GM23338 (cell line): ENCODE measurements at regions not wholly inside any gene's neighbourhood (a gene's known extent, or its start where the extent isn't known, plus 50 kb on each side); places are given as distances from the start of the nearest gene placed in this dataset.

Source experiments
- ATAC-seq: fragments of 200-7000 bp; cut with Tn5 transposase; 3 replicates; pipeline ENCODE4 v1.9.1; 2020
- DNase-seq: peaks from one replicate; pipeline ENCODE4 v3.0.0-alpha.2; 2015; ENCODE audit warnings: low spot score
- H2AFZ ChIP-seq: fragments of 200-600 bp; sonication (generic); 2 replicates; pipeline ENCODE4 v1.8.0; 2016; ENCODE audit warnings: antibody characterized with exemption, mild to moderate bottlenecking, moderate library complexity
- H3F3A ChIP-seq: fragments of 200-600 bp; sonication (generic); replicated peaks from 2 replicates; pipeline ENCODE4 v1.8.0; 2017; ENCODE audit warnings: antibody characterized with exemption, mixed run types, low read depth
- H3K27ac ChIP-seq: fragments of 200-600 bp; sonication (generic); 2 replicates; pipeline ENCODE4 v1.6.1; 2016; ENCODE audit warnings: low read depth
- H3K27me3 ChIP-seq: fragments of 200-600 bp; sonication (generic); 2 replicates; pipeline ENCODE4 v1.8.0; 2016; ENCODE audit warnings: mild to moderate bottlenecking, mixed run types, moderate library complexity; ENCODE audit not compliant: insufficient read depth
- H3K36me3 ChIP-seq: fragments of 200-600 bp; sonication (generic); 2 replicates; pipeline ENCODE4 v1.8.0; 2016; ENCODE audit warnings: mild to moderate bottlenecking; ENCODE audit not compliant: insufficient read depth
- H3K4me1 ChIP-seq: fragments of 200-600 bp; sonication (generic); 2 replicates; pipeline ENCODE4 v1.8.0; 2016; ENCODE audit warnings: mild to moderate bottlenecking, moderate library complexity; ENCODE audit not compliant: insufficient read depth
- H3K4me2 ChIP-seq: fragments of 200-600 bp; sonication (generic); 2 replicates; pipeline ENCODE4 v1.7.1; 2017; ENCODE audit warnings: mixed run types
- H3K4me3 ChIP-seq: fragments of 200-600 bp; sonication (generic); 2 replicates; pipeline ENCODE4 v1.6.1; 2016; ENCODE audit warnings: mixed run types
- H3K79me2 ChIP-seq: fragments of 200-600 bp; sonication (generic); replicated peaks from 2 replicates; pipeline ENCODE4 v1.8.0; 2017; ENCODE audit warnings: mild to moderate bottlenecking; ENCODE audit not compliant: insufficient read depth
- H3K9me2 ChIP-seq: fragments of 200-600 bp; sonication (generic); 2 replicates; pipeline ENCODE4 v1.8.0; 2017; ENCODE audit not compliant: insufficient read depth
- H4K20me1 ChIP-seq: fragments of 200-600 bp; sonication (generic); replicated peaks from 2 replicates; pipeline ENCODE4 v1.8.0; 2017; ENCODE audit warnings: mild to moderate bottlenecking; ENCODE audit not compliant: insufficient read depth
- H3K27ac Mint-ChIP-seq: 2 replicates; pipeline ENCODE4 v1.8.0; 2020; ENCODE audit warnings: inconsistent platforms, mild to moderate bottlenecking, moderate library complexity, mixed read lengths
- H3K27me3 Mint-ChIP-seq: 3 replicates; pipeline ENCODE4 v1.8.0; 2022; ENCODE audit warnings: low read depth, mild to moderate bottlenecking, moderate library complexity, mixed read lengths, inconsistent platforms; ENCODE audit not compliant: insufficient read depth, poor library complexity
- H3K36me3 Mint-ChIP-seq: 3 replicates; pipeline ENCODE4 v1.8.0; 2021; ENCODE audit warnings: low read depth, mild to moderate bottlenecking, inconsistent platforms, moderate library complexity, mixed read lengths
- H3K4me1 Mint-ChIP-seq: 3 replicates; pipeline ENCODE4 v1.8.0; 2020; ENCODE audit warnings: mild to moderate bottlenecking, inconsistent platforms, mixed read lengths
- H3K4me3 Mint-ChIP-seq: 3 replicates; pipeline ENCODE4 v1.8.0; 2021; ENCODE audit warnings: moderate library complexity, mild to moderate bottlenecking, inconsistent platforms, mixed read lengths
- H3K9me3 Mint-ChIP-seq: 3 replicates; pipeline ENCODE4 v1.8.0; 2020; ENCODE audit warnings: moderate library complexity, mild to moderate bottlenecking, inconsistent platforms, mixed read lengths
- CTCF ChIP-seq, 2 experiments: fragments of 200-600 bp in 1 of 2; sonication (generic) in 1 of 2; conservative IDR thresholded peaks; 2 replicates each; pipeline versions ENCODE4 v1.5.1 to v1.6.1; 2016 to 2017; ENCODE audit warnings: antibody characterized with exemption in 2 of 2, low read depth in 2 of 2, mild to moderate bottlenecking in 2 of 2, moderate library complexity in 1 of 2
- ETS1 ChIP-seq: IDR thresholded peaks from 2 replicates; pipeline ENCODE4 v1.6.1; 2016; ENCODE audit warnings: antibody characterized with exemption
- EZH2 ChIP-seq: fragments of 200-600 bp; sonication (generic); IDR thresholded peaks from one replicate; pipeline ENCODE4 v1.8.0; 2017; ENCODE audit warnings: antibody characterized with exemption, mild to moderate bottlenecking, low read depth; ENCODE audit not compliant: unreplicated experiment
- EZH2phosphoT487 ChIP-seq: fragments of 200-600 bp; sonication (generic); IDR thresholded peaks from one replicate; pipeline ENCODE4 v1.8.1; 2018; ENCODE audit warnings: antibody characterized with exemption; ENCODE audit not compliant: unreplicated experiment
- NANOG ChIP-seq: IDR thresholded peaks from 2 replicates; pipeline ENCODE4 v1.6.1; 2016; ENCODE audit warnings: antibody characterized with exemption, borderline replicate concordance
- REST ChIP-seq: IDR thresholded peaks from one replicate; pipeline ENCODE4 v1.6.1; 2018; ENCODE audit warnings: antibody characterized with exemption; ENCODE audit not compliant: unreplicated experiment
- ZNF114 ChIP-seq: fragments of 250-450 bp; sonication (Bioruptor Pico); IDR thresholded peaks from 2 replicates; pipeline ENCODE4 v1.5.0; 2020; ENCODE audit warnings: mild to moderate bottlenecking, moderate library complexity
- ZNF462 ChIP-seq: fragments of 250-450 bp; sonication (Bioruptor Pico); IDR thresholded peaks from 2 replicates; pipeline ENCODE4 v1.5.0; 2020; ENCODE audit warnings: mild to moderate bottlenecking, moderate library complexity

GRCh38 chr5:24291916-24292315 lies 352.9 kb downstream of the CDH10 start (continued):
- TF ChIP-seq REST, result no peak

- H3K4me2 ChIP-seq, result no peak overlapping the region
- ATAC-seq (no peak), DNase-seq (no peak)
- H4K20me1 ChIP-seq, result no peaks in the 10 kb centered on the region
- no peaks in the 10 kb centered on the region for H3K9me2 ChIP-seq
- no peak overlapping the region for H3K4me3 ChIP-seq
- no peaks in the 10 kb centered on the region for H3K36me3 ChIP-seq
- no peaks in the 10 kb centered on the region for H3K4me1 ChIP-seq
- no peak overlapping the region for H2AFZ ChIP-seq
- no peak overlapping the region for H3K27ac Mint-ChIP-seq
- no peaks in the 10 kb centered on the region for H3K4me1 Mint-ChIP-seq
- no peaks in the 10 kb centered on the region for H3K27me3 Mint-ChIP-seq
- no peaks in the 10 kb centered on the region for H3K9me3 Mint-ChIP-seq
- H3K27me3 ChIP-seq, result no peaks in the 10 kb centered on the region
- no peaks in the 10 kb centered on the region for H3K36me3 Mint-ChIP-seq
- no peaks in the 10 kb centered on the region for H3K79me2 ChIP-seq
- no peak for TF ChIP-seq EZH2phosphoT487
- TF ChIP-seq ZNF462 (CRISPR knock-in tag), result no peak
- no peak for TF ChIP-seq EZH2
- no peak for TF ChIP-seq NANOG
- TF ChIP-seq ETS1, result no peak
- TF ChIP-seq CTCF (conservative IDR thresholded peaks at IDR 0.05; ENCODE audit: low read depth in 2 of 2), result no peak
- no peak for TF ChIP-seq ZNF114
- H3K4me3 Mint-ChIP-seq, result no peak overlapping the region
- H3F3A ChIP-seq, result no peaks in the 10 kb centered on the region
- no peak overlapping the region for H3K27ac ChIP-seq
Observed at GRCh38 chr5:24294333-24294732, 350.4 kb downstream of the CDH10 start.
